ENCODE measurements at regions not wholly inside any gene's neighbourhood (a gene's known extent, or its start where the extent isn't known, plus 50 kb on each side); places are given as distances from the start of the nearest gene placed in this dataset.

DNA sequence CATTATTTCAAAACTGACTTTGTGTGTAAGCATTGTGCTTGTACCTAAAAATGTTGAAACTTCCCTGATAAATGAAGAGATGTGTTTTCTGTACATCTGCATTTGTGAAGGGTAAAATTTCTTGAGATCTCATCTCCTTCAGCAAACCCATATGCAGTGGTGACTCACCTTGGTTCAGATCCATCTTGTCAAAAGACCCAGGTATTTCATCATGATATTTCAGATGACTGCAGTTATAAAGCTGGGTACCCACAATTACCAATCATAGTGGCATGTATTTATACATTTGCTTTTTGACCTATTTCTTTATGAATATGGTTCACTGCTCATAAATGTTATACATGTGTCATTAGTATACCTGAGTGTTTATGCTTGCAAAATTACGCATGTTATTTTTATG lies 1213.6 kb downstream of the GALC start:
- TF ChIP-seq POLR2A (IDR thresholded peaks at IDR 0.05; ENCODE audit: insufficient read depth in 1 of 2, low read depth in 2 of 2, low read length in 2 of 2) (no peak), SP1 (IDR thresholded peaks at IDR 0.05) (no peak), SP1 (CRISPR knock-in tag; IDR thresholded peaks at IDR 0.05) (no peak), TOE1 (CRISPR knock-in tag; IDR thresholded peaks at IDR 0.05) (no peak), HCFC1 (IDR thresholded peaks at IDR 0.05; ENCODE audit: low read depth, low read length) (no peak)
- TF ChIP-seq, protein P1, sequence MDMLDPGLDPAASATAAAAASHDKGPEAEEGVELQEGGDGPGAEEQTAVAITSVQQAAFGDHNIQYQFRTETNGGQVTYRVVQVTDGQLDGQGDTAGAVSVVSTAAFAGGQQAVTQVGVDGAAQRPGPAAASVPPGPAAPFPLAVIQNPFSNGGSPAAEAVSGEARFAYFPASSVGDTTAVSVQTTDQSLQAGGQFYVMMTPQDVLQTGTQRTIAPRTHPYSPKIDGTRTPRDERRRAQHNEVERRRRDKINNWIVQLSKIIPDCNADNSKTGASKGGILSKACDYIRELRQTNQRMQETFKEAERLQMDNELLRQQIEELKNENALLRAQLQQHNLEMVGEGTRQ (IDR thresholded peaks at IDR 0.05; ENCODE audit: low read depth, low read length) = no peak
- TF ChIP-seq, protein P1 (CRISPR knock-in tag; IDR thresholded peaks at IDR 0.05; ENCODE audit: borderline replicate concordance) = no peak
- TF ChIP-seq, protein P2, sequence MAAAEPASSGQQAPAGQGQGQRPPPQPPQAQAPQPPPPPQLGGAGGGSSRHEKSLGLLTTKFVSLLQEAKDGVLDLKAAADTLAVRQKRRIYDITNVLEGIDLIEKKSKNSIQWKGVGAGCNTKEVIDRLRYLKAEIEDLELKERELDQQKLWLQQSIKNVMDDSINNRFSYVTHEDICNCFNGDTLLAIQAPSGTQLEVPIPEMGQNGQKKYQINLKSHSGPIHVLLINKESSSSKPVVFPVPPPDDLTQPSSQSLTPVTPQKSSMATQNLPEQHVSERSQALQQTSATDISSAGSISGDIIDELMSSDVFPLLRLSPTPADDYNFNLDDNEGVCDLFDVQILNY (CRISPR knock-in tag; conservative IDR thresholded peaks at IDR 0.05) = no peak
- TF ChIP-seq, protein P3, sequence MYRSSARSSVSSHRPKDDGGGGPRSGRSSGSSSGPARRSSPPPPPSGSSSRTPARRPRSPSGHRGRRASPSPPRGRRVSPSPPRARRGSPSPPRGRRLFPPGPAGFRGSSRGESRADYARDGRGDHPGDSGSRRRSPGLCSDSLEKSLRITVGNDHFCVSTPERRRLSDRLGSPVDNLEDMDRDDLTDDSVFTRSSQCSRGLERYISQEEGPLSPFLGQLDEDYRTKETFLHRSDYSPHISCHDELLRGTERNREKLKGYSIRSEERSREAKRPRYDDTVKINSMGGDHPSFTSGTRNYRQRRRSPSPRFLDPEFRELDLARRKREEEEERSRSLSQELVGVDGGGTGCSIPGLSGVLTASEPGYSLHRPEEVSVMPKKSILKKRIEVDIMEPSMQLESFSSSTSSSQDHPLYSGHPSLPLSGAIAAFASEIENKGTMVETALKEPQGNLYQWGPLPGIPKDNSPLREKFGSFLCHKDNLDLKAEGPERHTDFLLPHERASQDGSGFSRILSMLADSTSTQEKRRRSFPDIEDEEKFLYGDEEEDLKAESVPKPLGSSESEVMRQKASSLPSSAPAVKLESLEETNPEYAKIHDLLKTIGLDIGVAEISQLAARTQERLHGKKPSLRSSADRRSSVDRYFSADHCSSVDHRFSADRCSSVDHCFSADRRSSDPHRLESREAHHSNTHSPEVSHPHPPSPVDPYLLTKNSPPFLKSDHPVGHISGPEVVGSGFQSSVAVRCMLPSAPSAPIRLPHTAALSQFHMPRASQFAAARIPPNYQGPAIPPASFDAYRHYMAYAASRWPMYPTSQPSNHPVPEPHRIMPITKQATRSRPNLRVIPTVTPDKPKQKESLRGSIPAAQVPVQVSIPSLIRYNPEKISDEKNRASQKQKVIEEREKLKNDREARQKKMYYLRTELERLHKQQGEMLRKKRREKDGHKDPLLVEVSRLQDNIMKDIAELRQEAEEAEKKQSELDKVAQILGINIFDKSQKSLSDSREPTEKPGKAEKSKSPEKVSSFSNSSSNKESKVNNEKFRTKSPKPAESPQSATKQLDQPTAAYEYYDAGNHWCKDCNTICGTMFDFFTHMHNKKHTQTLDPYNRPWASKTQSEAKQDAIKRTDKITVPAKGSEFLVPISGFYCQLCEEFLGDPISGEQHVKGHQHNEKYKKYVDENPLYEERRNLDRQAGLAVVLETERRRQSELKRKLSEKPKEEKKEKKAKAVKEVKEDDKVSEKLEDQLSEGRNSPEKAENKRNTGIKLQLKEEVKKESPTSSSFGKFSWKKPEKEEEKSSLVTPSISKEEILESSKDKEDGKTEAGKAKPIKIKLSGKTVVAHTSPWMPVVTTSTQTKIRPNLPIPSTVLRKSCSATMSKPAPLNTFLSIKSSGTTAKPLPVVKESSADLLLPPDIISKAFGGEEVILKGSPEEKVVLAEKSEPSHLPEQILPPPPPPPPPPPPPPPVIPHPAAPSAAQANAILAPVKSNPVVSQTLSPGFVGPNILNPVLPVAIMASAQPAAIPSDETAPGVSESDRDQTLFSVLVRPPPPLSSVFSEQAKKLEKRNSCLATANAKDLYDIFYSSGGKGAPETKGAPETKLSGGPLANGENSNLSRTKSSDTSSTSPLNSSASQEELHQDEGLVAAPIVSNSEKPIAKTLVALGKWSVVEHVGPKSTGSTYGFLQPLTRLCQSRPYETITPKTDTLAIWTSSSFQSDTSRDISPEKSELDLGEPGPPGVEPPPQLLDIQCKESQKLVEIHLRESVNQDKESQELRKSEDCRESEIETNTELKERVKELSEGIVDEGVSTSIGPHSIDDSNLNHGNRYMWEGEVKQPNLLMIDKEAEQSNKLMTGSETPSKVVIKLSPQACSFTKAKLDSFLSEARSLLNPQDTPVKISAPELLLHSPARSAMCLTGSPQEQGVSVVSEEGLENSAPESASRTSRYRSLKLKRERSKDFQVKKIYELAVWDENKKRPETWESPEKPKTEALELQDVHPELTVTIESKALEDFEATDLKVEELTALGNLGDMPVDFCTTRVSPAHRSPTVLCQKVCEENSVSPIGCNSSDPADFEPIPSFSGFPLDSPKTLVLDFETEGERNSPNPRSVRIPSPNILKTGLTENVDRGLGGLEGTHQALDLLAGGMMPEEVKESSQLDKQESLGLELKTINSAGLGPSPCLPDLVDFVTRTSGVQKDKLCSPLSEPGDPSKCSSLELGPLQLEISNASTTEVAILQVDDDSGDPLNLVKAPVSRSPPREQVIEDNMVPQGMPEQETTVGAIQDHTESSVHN (CRISPR knock-in tag; IDR thresholded peaks at IDR 0.05) = no peak
- TF ChIP-seq, protein P4, sequence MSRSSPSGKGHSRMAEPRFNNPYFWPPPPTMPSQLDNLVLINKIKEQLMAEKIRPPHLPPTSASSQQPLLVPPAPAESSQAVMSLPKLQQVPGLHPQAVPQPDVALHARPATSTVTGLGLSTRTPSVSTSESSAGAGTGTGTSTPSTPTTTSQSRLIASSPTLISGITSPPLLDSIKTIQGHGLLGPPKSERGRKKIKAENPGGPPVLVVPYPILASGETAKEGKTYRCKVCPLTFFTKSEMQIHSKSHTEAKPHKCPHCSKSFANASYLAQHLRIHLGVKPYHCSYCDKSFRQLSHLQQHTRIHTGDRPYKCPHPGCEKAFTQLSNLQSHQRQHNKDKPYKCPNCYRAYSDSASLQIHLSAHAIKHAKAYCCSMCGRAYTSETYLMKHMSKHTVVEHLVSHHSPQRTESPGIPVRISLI (CRISPR knock-in tag; IDR thresholded peaks at IDR 0.05; ENCODE audit: borderline replicate concordance) = no peak
